IPS DF 6.9 (cell line): ENCODE measurements at regions not wholly inside any gene's neighbourhood (a gene's known extent, or its start where the extent isn't known, plus 50 kb on each side); places are given as distances from the start of the nearest gene placed in this dataset.

ENCODE experiments used
- DNase-seq: peaks from one replicate; pipeline ENCODE4 v3.0.0-alpha.2; 2013; ENCODE audit warnings: low read depth, low spot score
- H3K27ac ChIP-seq: one replicate; pipeline ENCODE4 v1.5.1; 2013; ENCODE audit warnings: low read length, control low read depth
- H3K27me3 ChIP-seq: 2 replicates; pipeline ENCODE4 v1.6.1; 2013; ENCODE audit warnings: mild to moderate bottlenecking, low read length; ENCODE audit not compliant: control insufficient read depth, insufficient read depth
- H3K36me3 ChIP-seq: 2 replicates; pipeline ENCODE4 v1.6.1; 2013; ENCODE audit warnings: low read length; ENCODE audit not compliant: control insufficient read depth, insufficient read depth
- H3K4me1 ChIP-seq: 2 replicates; pipeline ENCODE4 v1.6.1; 2013; ENCODE audit warnings: low read length; ENCODE audit not compliant: control insufficient read depth, insufficient read depth
- H3K4me3 ChIP-seq: 2 replicates; pipeline ENCODE4 v1.5.1; 2013; ENCODE audit warnings: mild to moderate bottlenecking, low read length
- H3K9me3 ChIP-seq: 2 replicates; pipeline ENCODE4 v1.6.1; 2013; ENCODE audit warnings: low read length, inconsistent platforms; ENCODE audit not compliant: control insufficient read depth, insufficient read depth
- WGBS: extraction: QIAGEN DNeasy Blood & Tissue Kit; methylation state at CpG from one replicate; pipeline ENCODE4 v1.1.7; 2013; ENCODE audit warnings: mixed read lengths, missing lambda C conversion rate; ENCODE audit not compliant: insufficient read length, insufficient coverage; 5-methylcytosine and 5-hydroxymethylcytosine counted together

GRCh38 chr6:121853686-121854085, 418.2 kb downstream of the GJA1 start:
- Histone ChIP-seq H3K4me1 (no peaks in the 10 kb centered on the region; the same call in 1 of the 2 replicates), H3K4me3 (no peak overlapping the region), H3K27me3 (no peaks in the 10 kb centered on the region), H3K36me3 (no peaks in the 10 kb centered on the region), H3K9me3 (no peaks in the 10 kb centered on the region), H3K27ac (no peak overlapping the region)
- WGBS, result no CpG with 5 or more reads among the region's 4 CpGs
- no peak for DNase-seq

- Histone ChIP-seq H3K4me3 (no peak overlapping the region), H3K4me1 (no peaks in the 10 kb centered on the region; the same call in 1 of the 2 replicates), H3K36me3 (no peaks in the 10 kb centered on the region), H3K9me3 (no peaks in the 10 kb centered on the region), H3K27ac (no peak overlapping the region), H3K27me3 (no peaks in the 10 kb centered on the region)
- no peak for DNase-seq
- no CpG with 5 or more reads among the region's 4 CpGs for WGBS
Measured at GRCh38 chr6:121855521-121855920, 420.1 kb downstream of the GJA1 start.

DNA sequence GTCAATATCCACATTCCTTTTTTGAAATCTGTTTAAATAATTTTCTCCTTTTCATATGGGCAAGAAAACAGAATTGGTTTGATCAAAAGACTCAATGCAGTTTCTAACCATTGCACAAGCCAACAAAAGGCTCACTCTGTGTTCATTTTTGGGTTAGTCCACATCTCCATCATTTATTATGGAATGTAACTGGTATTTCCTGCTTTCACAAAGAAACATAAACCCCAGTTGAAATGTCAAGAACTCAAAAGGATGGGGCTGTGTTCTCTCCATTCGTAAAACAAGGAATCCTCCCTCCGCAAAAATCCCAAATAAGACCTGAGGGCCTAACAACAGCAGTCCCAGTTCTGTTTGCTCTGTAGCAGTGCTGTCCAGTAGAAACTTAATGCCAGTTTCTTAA, 420.9 kb downstream of the GJA1 start:
- Histone ChIP-seq H3K4me3 (no peak overlapping the region), H3K4me1 (no peaks in the 10 kb centered on the region), H3K36me3 (no peaks in the 10 kb centered on the region), H3K27ac (no peak overlapping the region), H3K27me3 (no peaks in the 10 kb centered on the region), H3K9me3 (no peaks in the 10 kb centered on the region)
- no CpG with 5 or more reads among the region's 2 CpGs for WGBS
- DNase-seq, result no peak

GRCh38 chr6:121857551-121857950, 422.1 kb downstream of the GJA1 start:
- no peak for DNase-seq
- Histone ChIP-seq H3K27ac (no peak overlapping the region), H3K4me3 (no peak overlapping the region), H3K36me3 (no peaks in the 10 kb centered on the region), H3K27me3 (no peaks in the 10 kb centered on the region), H3K4me1 (no peaks in the 10 kb centered on the region), H3K9me3 (no peaks in the 10 kb centered on the region)
- WGBS, result no CpG with 5 or more reads among the region's 2 CpGs

GRCh38 chr6:121858310-121858709, 422.9 kb downstream of the GJA1 start:
- H3K27me3 ChIP-seq, result no peaks in the 10 kb centered on the region
- H3K36me3 ChIP-seq, result no peaks in the 10 kb centered on the region
- no peak for DNase-seq
- H3K27ac ChIP-seq, result no peak overlapping the region
- no peak overlapping the region for H3K4me3 ChIP-seq
- no peaks in the 10 kb centered on the region for H3K4me1 ChIP-seq
- no CpG with 5 or more reads among the region's 4 CpGs for WGBS
- H3K9me3 ChIP-seq, result no peaks in the 10 kb centered on the region

- Histone ChIP-seq H3K4me1 (no peaks in the 10 kb centered on the region), H3K9me3 (no peaks in the 10 kb centered on the region), H3K27ac (no peak overlapping the region), H3K36me3 (no peaks in the 10 kb centered on the region), H3K4me3 (no peak overlapping the region), H3K27me3 (no peaks in the 10 kb centered on the region)
- no peak for DNase-seq
- no CpG with 5 or more reads among the region's 1 CpG for WGBS
Measured at GRCh38 chr6:121858986-121859385, 423.5 kb downstream of the GJA1 start.

DNA sequence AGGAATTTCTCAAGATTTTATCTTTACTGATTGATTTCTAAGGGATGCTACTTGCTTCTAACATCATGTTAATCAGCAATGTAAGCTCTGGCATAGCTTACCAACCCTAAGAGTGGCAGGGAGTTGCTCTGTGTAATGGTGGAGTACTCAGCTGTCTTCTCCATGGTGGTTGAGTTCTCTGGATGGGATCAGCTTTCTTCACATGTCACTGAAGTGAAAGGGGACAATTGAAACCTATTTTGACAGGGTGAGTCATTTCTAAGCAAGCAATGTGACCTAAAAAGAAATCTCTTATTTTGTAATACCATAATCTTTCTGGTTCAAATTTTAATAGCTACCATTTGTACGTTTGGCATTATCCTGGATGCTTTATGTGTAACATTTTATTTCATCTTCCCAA, 430.4 kb downstream of the GJA1 start:
- H3K27me3 ChIP-seq, result no peaks in the 10 kb centered on the region
- no peak overlapping the region for H3K4me3 ChIP-seq
- no peak for DNase-seq
- no peaks in the 10 kb centered on the region for H3K36me3 ChIP-seq
- H3K9me3 ChIP-seq, result no peaks in the 10 kb centered on the region
- WGBS, result no CpG with 5 or more reads among the region's 1 CpG
- H3K4me1 ChIP-seq, result no peaks in the 10 kb centered on the region
- H3K27ac ChIP-seq, result no peak overlapping the region

DNA sequence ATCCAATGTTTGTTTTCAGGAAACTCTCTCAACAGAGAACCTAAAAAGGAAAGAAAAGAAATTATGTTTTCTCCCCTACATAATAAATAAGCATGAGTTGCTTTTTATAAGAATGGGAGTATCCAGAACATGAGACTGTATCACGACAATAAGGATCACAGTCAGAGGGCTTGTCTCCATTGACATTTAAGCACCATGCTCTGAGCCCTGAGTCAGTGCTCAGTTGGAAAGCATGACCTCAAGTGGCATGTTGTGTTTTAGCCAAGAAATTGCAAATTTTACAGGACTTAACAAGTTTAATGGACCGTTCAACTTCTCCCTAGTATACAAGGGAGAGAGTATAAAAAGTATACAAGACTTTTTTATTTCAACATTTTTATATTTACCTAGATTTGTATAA, 431.6 kb downstream of the GJA1 start:
- no peaks in the 10 kb centered on the region for H3K36me3 ChIP-seq
- no peaks in the 10 kb centered on the region for H3K27me3 ChIP-seq
- no peaks in the 10 kb centered on the region for H3K9me3 ChIP-seq
- H3K4me1 ChIP-seq, result no peaks in the 10 kb centered on the region
- no CpG with 5 or more reads among the region's 2 CpGs for WGBS
- H3K27ac ChIP-seq, result no peak overlapping the region
- H3K4me3 ChIP-seq, result no peak overlapping the region
- DNase-seq, result no peak

DNA sequence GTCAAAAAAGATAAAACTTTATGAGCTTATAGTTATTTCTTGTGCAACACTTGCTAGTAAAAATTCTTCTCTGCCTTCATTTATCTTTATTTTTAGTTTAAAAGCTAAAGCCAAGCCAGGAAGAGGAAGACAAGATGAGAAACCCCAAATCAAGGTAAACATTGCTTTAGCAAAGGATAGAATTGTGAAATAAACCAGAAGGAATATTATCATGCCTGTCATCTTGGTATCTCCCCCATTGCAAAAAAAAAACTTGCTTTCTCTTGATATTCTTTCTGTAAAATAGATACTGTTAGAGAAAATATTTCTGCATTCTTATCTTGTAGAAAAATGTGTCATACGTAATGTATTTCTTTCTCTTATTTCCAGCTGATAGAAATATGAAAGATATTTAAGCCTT, 432.8 kb downstream of the GJA1 start:
- Histone ChIP-seq H3K4me1 (no peaks in the 10 kb centered on the region), H3K27ac (no peak overlapping the region), H3K9me3 (no peaks in the 10 kb centered on the region), H3K4me3 (no peak overlapping the region), H3K27me3 (no peaks in the 10 kb centered on the region), H3K36me3 (no peaks in the 10 kb centered on the region)
- WGBS, result no CpG with 5 or more reads among the region's 1 CpG
- no peak for DNase-seq

- WGBS, result no CpG with 5 or more reads among the region's 2 CpGs
- H3K27me3 ChIP-seq, result no peaks in the 10 kb centered on the region
- H3K36me3 ChIP-seq, result no peaks in the 10 kb centered on the region
- no peak overlapping the region for H3K4me3 ChIP-seq
- H3K27ac ChIP-seq, result no peak overlapping the region
- no peak for DNase-seq
- no peaks in the 10 kb centered on the region for H3K4me1 ChIP-seq
- H3K9me3 ChIP-seq, result no peaks in the 10 kb centered on the region
Measured at GRCh38 chr6:121873595-121873994, 438.1 kb downstream of the GJA1 start.

DNA sequence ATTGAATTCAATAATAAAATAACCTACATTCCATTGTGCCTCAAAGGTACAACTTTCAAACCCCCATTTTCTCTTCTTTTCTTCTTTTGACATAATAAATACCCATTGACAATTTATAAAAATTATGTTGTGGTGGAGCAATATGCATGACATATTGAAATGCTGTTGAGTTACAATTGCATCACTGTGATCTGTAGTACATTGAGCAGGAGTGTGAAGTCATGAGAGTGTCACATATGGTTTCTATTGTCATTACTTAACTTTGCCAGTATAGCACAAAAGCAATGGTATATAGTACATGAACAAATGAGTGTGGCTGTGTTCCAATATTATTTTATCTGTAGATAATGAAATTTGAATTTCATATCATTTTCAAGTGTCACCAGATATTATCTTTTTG, 441.3 kb downstream of the GJA1 start:
- no peaks in the 10 kb centered on the region for H3K9me3 ChIP-seq
- H3K27ac ChIP-seq, result no peak overlapping the region
- H3K27me3 ChIP-seq, result no peaks in the 10 kb centered on the region
- no peak for DNase-seq
- no peaks in the 10 kb centered on the region for H3K36me3 ChIP-seq
- no peaks in the 10 kb centered on the region for H3K4me1 ChIP-seq
- no peak overlapping the region for H3K4me3 ChIP-seq
